IMR-90 (cell line): ENCODE measurements at regions not wholly inside any gene's neighbourhood (a gene's known extent, or its start where the extent isn't known, plus 50 kb on each side); places are given as distances from the start of the nearest gene placed in this dataset.

Experiments used
- ATAC-seq: fragments of 200-7000 bp; cut with Tn5 transposase; 2 replicates; pipeline ENCODE4 v1.9.1; 2020; ENCODE audit warnings: low read depth, mild to moderate bottlenecking, moderate library complexity
- BruUV-seq: library from RNA; stranded (reverse); fragments of 400-500 nt; replicated peaks from 2 replicates; lab custom pipeline; 2021; lab: Mats Ljungman, UMichigan
- CTCF ChIA-PET: fragments of 300-600 bp; formaldehyde crosslinking; extraction: SDS; loops from one replicate; lab custom pipeline; 2021; ENCODE audit warnings: antibody characterized with exemption; lab: Yijun Ruan, JAX
- POLR2A ChIA-PET: fragments of 300-600 bp; sonication (Branson Sonifier 250); formaldehyde crosslinking; loops from one replicate; lab custom pipeline; 2022; ENCODE audit warnings: antibody characterized with exemption; ENCODE audit not compliant: unreplicated experiment; lab: Charles Lee
- DNase-seq: peaks from one replicate; pipeline ENCODE4 v3.0.0; 2013
- H2AFZ ChIP-seq: replicated peaks from 2 replicates; pipeline ENCODE3; 2013; ENCODE audit warnings: low read length, mild to moderate bottlenecking; ENCODE audit not compliant: poor library complexity
- H2AK5ac ChIP-seq: 2 replicates; pipeline ENCODE4 v1.6.1; 2013; ENCODE audit warnings: low read depth, low read length, inconsistent platforms
- H2AK9ac ChIP-seq: replicated peaks from 2 replicates; pipeline ENCODE3; 2013; ENCODE audit warnings: mild to moderate bottlenecking, low read depth, low read length, moderate library complexity; ENCODE audit not compliant: poor library complexity
- H2BK120ac ChIP-seq: 2 replicates; pipeline ENCODE4 v1.6.1; 2013; ENCODE audit warnings: low read depth, low read length, inconsistent platforms
- H2BK15ac ChIP-seq: 3 replicates; pipeline ENCODE4 v1.6.1; 2013; ENCODE audit warnings: low read depth, low read length, inconsistent platforms
- H2BK20ac ChIP-seq: 2 replicates; pipeline ENCODE4 v1.6.1; 2013; ENCODE audit warnings: low read depth, mild to moderate bottlenecking, inconsistent platforms, low read length, moderate library complexity
- H2BK5ac ChIP-seq: 2 replicates; pipeline ENCODE4 v1.6.1; 2013; ENCODE audit warnings: mild to moderate bottlenecking, low read depth, low read length, inconsistent platforms; ENCODE audit not compliant: poor library complexity, severe bottlenecking
- H3K14ac ChIP-seq: replicated peaks from 2 replicates; pipeline ENCODE4 v1.6.1; 2013; ENCODE audit warnings: low read depth, low read length, inconsistent platforms
- H3K18ac ChIP-seq: 2 replicates; pipeline ENCODE4 v1.6.1; 2013; ENCODE audit warnings: low read depth, low read length, control low read depth
- H3K23ac ChIP-seq: 2 replicates; pipeline ENCODE4 v1.6.1; 2013; ENCODE audit warnings: low read depth, low read length, inconsistent platforms
- H3K27ac ChIP-seq: 2 replicates; pipeline ENCODE4 v1.5.1; 2013; ENCODE audit warnings: mild to moderate bottlenecking, control low read depth, low read length; ENCODE audit not compliant: insufficient read depth
- H3K27me3 ChIP-seq: 2 replicates; pipeline ENCODE4 v1.6.1; 2013; ENCODE audit warnings: low read length; ENCODE audit not compliant: control insufficient read depth, insufficient read depth
- H3K36me3 ChIP-seq: 2 replicates; pipeline ENCODE4 v1.6.1; 2013; ENCODE audit warnings: low read length, mixed read lengths; ENCODE audit not compliant: control insufficient read depth, insufficient read depth
- H3K4ac ChIP-seq: 2 replicates; pipeline ENCODE4 v1.6.1; 2013; ENCODE audit warnings: low read depth, low read length, inconsistent platforms
- H3K4me1 ChIP-seq: 2 replicates; pipeline ENCODE4 v1.6.1; 2013; ENCODE audit warnings: low read length, mixed read lengths; ENCODE audit not compliant: control insufficient read depth, insufficient read depth
- H3K4me2 ChIP-seq: 2 replicates; pipeline ENCODE4 v1.6.1; 2013; ENCODE audit warnings: low read depth, mild to moderate bottlenecking, control low read depth, low read length, moderate library complexity
- H3K4me3 ChIP-seq: 2 replicates; pipeline ENCODE4 v1.5.1; 2013; ENCODE audit warnings: low read depth, mild to moderate bottlenecking, control low read depth, low read length, moderate library complexity; ENCODE audit not compliant: insufficient read depth
- H3K56ac ChIP-seq: 2 replicates; pipeline ENCODE4 v1.6.1; 2013; ENCODE audit warnings: low read length, inconsistent platforms; ENCODE audit not compliant: insufficient read depth; ENCODE audit errors: extremely low read depth
- H3K79me1 ChIP-seq, 2 experiments: 2 replicates each; pipeline ENCODE4 v1.6.1; 2013; ENCODE audit warnings: low read length in 2 of 2, inconsistent platforms in 1 of 2, low read depth in 1 of 2
- H3K9ac ChIP-seq: 2 replicates; pipeline ENCODE4 v1.6.1; 2013; ENCODE audit warnings: low read depth, low read length, control low read depth
- H3K9me1 ChIP-seq: 2 replicates; pipeline ENCODE4 v1.6.1; 2013; ENCODE audit warnings: low read length, inconsistent platforms; ENCODE audit not compliant: insufficient read depth
- H3K9me3 ChIP-seq: 2 replicates; pipeline ENCODE4 v1.6.1; 2013; ENCODE audit warnings: low read length; ENCODE audit not compliant: control insufficient read depth, insufficient read depth
- H4K20me1 ChIP-seq: 2 replicates; pipeline ENCODE4 v1.6.1; 2013; ENCODE audit warnings: low read length, inconsistent platforms; ENCODE audit not compliant: insufficient read depth
- H4K5ac ChIP-seq: 2 replicates; pipeline ENCODE4 v1.6.1; 2013; ENCODE audit warnings: mild to moderate bottlenecking, low read depth, low read length, control low read depth
- H4K8ac ChIP-seq, 2 experiments: 2 replicates each; pipeline ENCODE4 v1.6.1; 2013; ENCODE audit warnings: low read depth in 2 of 2, low read length in 2 of 2, control low read depth in 1 of 2, inconsistent platforms in 1 of 2
- H4K91ac ChIP-seq: 2 replicates; pipeline ENCODE4 v1.6.1; 2013; ENCODE audit warnings: low read depth, low read length, inconsistent platforms; ENCODE audit not compliant: insufficient read depth
- BHLHE40 ChIP-seq: fragments of 150-350 bp; IDR thresholded peaks from 2 replicates; pipeline ENCODE4 v1.6.1; 2016; ENCODE audit warnings: mild to moderate bottlenecking, low read depth, low read length
- CEBPB ChIP-seq: IDR thresholded peaks from 2 replicates; pipeline ENCODE4 v1.6.1; 2012; ENCODE audit warnings: low read depth, low read length, improper control_type of control experiment
- CHD1 ChIP-seq: IDR thresholded peaks from 2 replicates; pipeline ENCODE4 v1.6.1; 2012; ENCODE audit warnings: low read depth, low read length, improper control_type of control experiment
- FOS ChIP-seq: fragments of 150-350 bp; IDR thresholded peaks from 2 replicates; pipeline ENCODE4 v1.6.1; 2016; ENCODE audit warnings: low read depth, low read length
- MAFK ChIP-seq: IDR thresholded peaks from 2 replicates; pipeline ENCODE4 v1.6.1; 2012; ENCODE audit warnings: low read depth, low read length, improper control_type of control experiment
- MAZ ChIP-seq: IDR thresholded peaks from 2 replicates; pipeline ENCODE4 v1.6.1; 2012; ENCODE audit warnings: low read depth, mild to moderate bottlenecking, low read length, improper control_type of control experiment, moderate library complexity, borderline replicate concordance
- MXI1 ChIP-seq: IDR thresholded peaks from 2 replicates; pipeline ENCODE4 v1.6.1; 2012; ENCODE audit warnings: low read depth, mild to moderate bottlenecking, low read length, moderate library complexity, borderline replicate concordance
- NFE2L2 ChIP-seq: fragments of 150-350 bp; IDR thresholded peaks from 2 replicates; pipeline ENCODE4 v1.6.1; 2016; ENCODE audit warnings: low read depth, mild to moderate bottlenecking, low read length
- POLR2A ChIP-seq: IDR thresholded peaks from 2 replicates; pipeline ENCODE4 v1.6.1; 2012; ENCODE audit warnings: mild to moderate bottlenecking, low read depth, low read length
- RAD21 ChIP-seq: IDR thresholded peaks from 2 replicates; pipeline ENCODE4 v1.6.1; 2012; ENCODE audit warnings: low read length, improper control_type of control experiment
- RCOR1 ChIP-seq: IDR thresholded peaks from 2 replicates; pipeline ENCODE4 v1.6.1; 2012; ENCODE audit warnings: mild to moderate bottlenecking, low read length, improper control_type of control experiment; ENCODE audit not compliant: insufficient replicate concordance
- RFX5 ChIP-seq: IDR thresholded peaks from 2 replicates; pipeline ENCODE4 v1.8.0; 2012; ENCODE audit warnings: low read depth, mild to moderate bottlenecking, low read length, moderate library complexity
- SMC3 ChIP-seq: fragments of 150-350 bp; IDR thresholded peaks from 2 replicates; pipeline ENCODE4 v1.6.1; 2016; ENCODE audit warnings: low read depth, mild to moderate bottlenecking, antibody characterized with exemption, low read length, moderate library complexity
- WGBS, 2 experiments: methylation state at CpG; one replicate each; pipeline versions ENCODE4 v1.1.5 to v1.1.7; 2013; ENCODE audit warnings: missing lambda C conversion rate in 2 of 2; ENCODE audit not compliant: insufficient read length in 1 of 2; ENCODE audit errors: extremely low coverage in 2 of 2; 5-methylcytosine and 5-hydroxymethylcytosine counted together
- dilution Hi-C: fragments of 300-500 bp; cut with HindIII; formaldehyde crosslinking; loops from one replicate; pipeline ENCODE4 v1.14.3; 2018; ENCODE audit warnings: low sequenced_read_pairs; ENCODE audit not compliant: unreplicated experiment
- in situ Hi-C: fragments of 300-500 bp; cut with MboI; formaldehyde crosslinking; loops from 3 replicates; pipeline ENCODE4 v1.14.3; 2019; ENCODE audit warnings: low sequenced_read_pairs, inconsistent platforms, mixed read lengths
- intact Hi-C: fragments of 100-400 bp; cut with micrococcal nuclease; formaldehyde crosslinking; loops from 2 replicates; pipeline ENCODE4 v1.10.0; 2022
- TF ChIP-seq, protein P1 (sequence below): fragments of 150-350 bp; IDR thresholded peaks from 2 replicates; pipeline ENCODE4 v1.6.1; 2016; ENCODE audit warnings: low read depth, mild to moderate bottlenecking, low read length, moderate library complexity, borderline replicate concordance
- TF ChIP-seq, protein P2 (sequence below): fragments of 150-350 bp; IDR thresholded peaks from 2 replicates; pipeline ENCODE4 v1.6.1; 2017; ENCODE audit warnings: mild to moderate bottlenecking, antibody characterized with exemption, low read length, low read depth
- TF ChIP-seq, protein P3 (sequence below): conservative IDR thresholded peaks from 2 replicates; pipeline ENCODE4 v1.5.1; 2012; ENCODE audit warnings: mild to moderate bottlenecking, low read depth, low read length, improper control_type of control experiment

DNA sequence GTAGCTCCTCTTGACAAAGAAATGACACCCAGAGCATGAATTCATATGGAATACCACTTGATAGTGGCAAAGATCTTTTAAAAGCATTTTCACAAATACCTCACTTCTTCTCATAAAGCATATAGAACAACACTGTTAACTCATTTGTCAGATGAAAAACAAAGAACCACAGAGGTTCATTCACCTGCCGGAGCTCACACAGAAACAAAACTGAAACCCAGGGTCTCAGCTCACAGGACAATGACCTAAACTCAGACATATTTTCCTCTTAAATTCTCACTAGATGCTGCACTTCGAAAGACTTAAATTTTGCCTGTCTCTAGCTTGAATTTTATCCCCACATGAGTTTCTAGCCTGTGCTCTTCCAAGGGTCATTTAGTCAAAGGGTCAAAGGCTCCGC, 339.0 kb downstream of the KCNN2 start:
- ChIA-PET CTCF (no interaction called here), POLR2A (no interaction called here)
- 0% methylated on average over 1 of the region's 3 CpGs; no CpG with 5 or more reads in 1 of the 2 experiments for WGBS, 2 experiments
- Histone ChIP-seq H3K14ac (no peak overlapping the region), H4K91ac (no peak overlapping the region), H3K9ac (no peak overlapping the region), H2BK15ac (no peak overlapping the region), H3K36me3 (no peaks in the 10 kb centered on the region), H3K9me3 (peaks cover 2% of the 10 kb centered on the region), H4K8ac (no peak overlapping the region), H3K56ac (no peak overlapping the region), H3K9me1 (no peaks in the 10 kb centered on the region), H3K27ac (no peak overlapping the region), H3K18ac (no peak overlapping the region), H4K5ac (no peak overlapping the region), H3K27me3 (no peaks in the 10 kb centered on the region), H2AK5ac (no peak overlapping the region), H3K4me2 (no peak overlapping the region), H3K23ac (no peak overlapping the region), H2BK120ac (no peak overlapping the region), H3K4me3 (no peak overlapping the region), H3K4me1 (no peaks in the 10 kb centered on the region), H3K79me1 (no peaks in the 10 kb centered on the region), H2BK20ac (no peak overlapping the region), H3K4ac (no peak overlapping the region), H4K20me1 (no peaks in the 10 kb centered on the region), H2BK5ac (no peak overlapping the region), H2AK9ac (no peak overlapping the region), H2AFZ (no peak overlapping the region)
- TF ChIP-seq CHD1 (no peak), SMC3 (no peak), BHLHE40 (no peak), CEBPB (no peak), RAD21 (no peak), RFX5 (no peak), MXI1 (no peak), POLR2A (no peak), FOS (no peak), MAFK (no peak), NFE2L2 (no peak), RCOR1 (no peak), MAZ (no peak)
- TF ChIP-seq, protein P1, sequence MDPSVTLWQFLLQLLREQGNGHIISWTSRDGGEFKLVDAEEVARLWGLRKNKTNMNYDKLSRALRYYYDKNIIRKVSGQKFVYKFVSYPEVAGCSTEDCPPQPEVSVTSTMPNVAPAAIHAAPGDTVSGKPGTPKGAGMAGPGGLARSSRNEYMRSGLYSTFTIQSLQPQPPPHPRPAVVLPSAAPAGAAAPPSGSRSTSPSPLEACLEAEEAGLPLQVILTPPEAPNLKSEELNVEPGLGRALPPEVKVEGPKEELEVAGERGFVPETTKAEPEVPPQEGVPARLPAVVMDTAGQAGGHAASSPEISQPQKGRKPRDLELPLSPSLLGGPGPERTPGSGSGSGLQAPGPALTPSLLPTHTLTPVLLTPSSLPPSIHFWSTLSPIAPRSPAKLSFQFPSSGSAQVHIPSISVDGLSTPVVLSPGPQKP = no peak
- TF ChIP-seq, protein P2, sequence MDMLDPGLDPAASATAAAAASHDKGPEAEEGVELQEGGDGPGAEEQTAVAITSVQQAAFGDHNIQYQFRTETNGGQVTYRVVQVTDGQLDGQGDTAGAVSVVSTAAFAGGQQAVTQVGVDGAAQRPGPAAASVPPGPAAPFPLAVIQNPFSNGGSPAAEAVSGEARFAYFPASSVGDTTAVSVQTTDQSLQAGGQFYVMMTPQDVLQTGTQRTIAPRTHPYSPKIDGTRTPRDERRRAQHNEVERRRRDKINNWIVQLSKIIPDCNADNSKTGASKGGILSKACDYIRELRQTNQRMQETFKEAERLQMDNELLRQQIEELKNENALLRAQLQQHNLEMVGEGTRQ = no peak
- TF ChIP-seq, protein P3, sequence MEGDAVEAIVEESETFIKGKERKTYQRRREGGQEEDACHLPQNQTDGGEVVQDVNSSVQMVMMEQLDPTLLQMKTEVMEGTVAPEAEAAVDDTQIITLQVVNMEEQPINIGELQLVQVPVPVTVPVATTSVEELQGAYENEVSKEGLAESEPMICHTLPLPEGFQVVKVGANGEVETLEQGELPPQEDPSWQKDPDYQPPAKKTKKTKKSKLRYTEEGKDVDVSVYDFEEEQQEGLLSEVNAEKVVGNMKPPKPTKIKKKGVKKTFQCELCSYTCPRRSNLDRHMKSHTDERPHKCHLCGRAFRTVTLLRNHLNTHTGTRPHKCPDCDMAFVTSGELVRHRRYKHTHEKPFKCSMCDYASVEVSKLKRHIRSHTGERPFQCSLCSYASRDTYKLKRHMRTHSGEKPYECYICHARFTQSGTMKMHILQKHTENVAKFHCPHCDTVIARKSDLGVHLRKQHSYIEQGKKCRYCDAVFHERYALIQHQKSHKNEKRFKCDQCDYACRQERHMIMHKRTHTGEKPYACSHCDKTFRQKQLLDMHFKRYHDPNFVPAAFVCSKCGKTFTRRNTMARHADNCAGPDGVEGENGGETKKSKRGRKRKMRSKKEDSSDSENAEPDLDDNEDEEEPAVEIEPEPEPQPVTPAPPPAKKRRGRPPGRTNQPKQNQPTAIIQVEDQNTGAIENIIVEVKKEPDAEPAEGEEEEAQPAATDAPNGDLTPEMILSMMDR = no peak
- dilution Hi-C loops = no loop called here
- DNase-seq (no peak), ATAC-seq (no peak)
- no TSS peak for BruUV-seq
- in situ Hi-C loops = no loop called here
- intact Hi-C loops = no loop called here
